Dendritic cell treated with granulocyte-macrophage colony-stimulating factor and Interleukin-4, amounts not matched to agents 40 ng/mL and 50 ng/mL, for 4 days (primary cell): ENCODE measurements at regions not wholly inside any gene's neighbourhood (a gene's known extent, or its start where the extent isn't known, plus 50 kb on each side); places are given as distances from the start of the nearest gene placed in this dataset.
"Not testable (repeated sequence)": the region's sequence is repeated elsewhere in the genome, so short reads cannot be mapped to it uniquely, and the experiment has no call there.

Experiments
- H3K27ac Mint-ChIP-seq: one replicate; pipeline ENCODE4 v1.8.0; 2022; ENCODE audit warnings: mild to moderate bottlenecking, mixed read lengths
- H3K27me3 Mint-ChIP-seq: one replicate; pipeline ENCODE4 v1.8.0; 2022; ENCODE audit warnings: mild to moderate bottlenecking, mixed read lengths
- H3K36me3 Mint-ChIP-seq: one replicate; pipeline ENCODE4 v1.8.0; 2022; ENCODE audit warnings: low read depth, mixed read lengths
- H3K4me1 Mint-ChIP-seq: one replicate; pipeline ENCODE4 v1.8.0; 2022; ENCODE audit warnings: low read depth, mixed read lengths
- H3K4me3 Mint-ChIP-seq: one replicate; pipeline ENCODE4 v1.8.0; 2022; ENCODE audit warnings: mild to moderate bottlenecking, moderate library complexity, mixed read lengths
- H3K9me3 Mint-ChIP-seq: one replicate; pipeline ENCODE4 v1.8.0; 2022; ENCODE audit warnings: mixed read lengths
- intact Hi-C: fragments of 100-400 bp; cut with micrococcal nuclease; formaldehyde crosslinking; loops from one replicate; pipeline ENCODE4 v1.15.0; 2022

DNA sequence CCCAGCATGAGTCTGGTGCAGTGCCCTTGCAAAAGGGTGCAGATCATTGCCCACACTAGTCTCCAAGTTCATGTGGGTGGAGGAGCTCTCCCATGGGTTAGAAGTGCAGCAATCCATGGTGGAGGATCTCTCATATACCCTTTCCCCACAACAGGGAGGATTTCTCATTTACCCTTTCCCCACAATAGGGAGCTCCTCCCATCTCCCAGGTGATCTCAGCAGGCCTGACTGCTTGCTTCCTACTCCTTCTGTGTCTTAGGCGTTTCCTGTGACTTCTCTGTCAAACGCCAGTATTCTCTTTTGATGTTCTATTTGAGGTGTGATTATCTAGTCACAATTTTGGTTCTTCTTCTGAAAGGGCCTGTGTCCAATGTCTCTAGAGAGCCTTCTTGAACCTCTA is 133.8 kb upstream of the RFX3 start:
- Mint-ChIP-seq H3K27me3 (no peaks in the 10 kb centered on the region), H3K36me3 (no peaks in the 10 kb centered on the region), H3K4me1 (no peaks in the 10 kb centered on the region), H3K4me3 (no peak overlapping the region), H3K9me3 (peaks cover 5% of the 10 kb centered on the region), H3K27ac (no peak overlapping the region)
- intact Hi-C loops = no loop called here

GRCh38 chr9:3658964-3659363 is 133.2 kb upstream of the RFX3 start:
- Mint-ChIP-seq H3K27ac (no peak overlapping the region), H3K36me3 (no peaks in the 10 kb centered on the region), H3K27me3 (no peaks in the 10 kb centered on the region), H3K4me1 (no peaks in the 10 kb centered on the region), H3K9me3 (peaks cover 5% of the 10 kb centered on the region), H3K4me3 (no peak overlapping the region)
- intact Hi-C loops = no loop called here

DNA sequence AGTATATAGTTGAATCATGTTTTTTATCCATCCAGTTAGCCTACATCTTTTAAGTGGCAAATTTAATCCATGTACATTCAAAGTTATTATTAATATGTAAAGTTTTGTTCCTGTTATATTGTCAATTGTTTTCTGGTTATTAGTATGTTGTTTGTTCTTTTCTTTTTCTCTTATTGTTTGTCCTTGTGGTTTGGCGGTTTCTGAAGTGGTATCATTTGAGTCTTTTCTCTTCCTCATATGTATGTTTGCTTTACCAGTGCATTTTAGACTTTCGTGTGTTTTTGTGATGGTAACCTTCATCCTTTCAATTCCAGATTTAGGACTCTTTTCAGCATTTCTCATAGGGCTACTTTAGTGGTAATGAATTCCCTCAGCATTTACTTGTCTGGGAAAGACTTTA is 130.4 kb upstream of the RFX3 start:
- H3K4me1 Mint-ChIP-seq = no peaks in the 10 kb centered on the region
- H3K27me3 Mint-ChIP-seq = no peaks in the 10 kb centered on the region
- H3K4me3 Mint-ChIP-seq = no peak overlapping the region
- no peaks in the 10 kb centered on the region for H3K36me3 Mint-ChIP-seq
- intact Hi-C loops = no loop called here
- peaks cover 5% of the 10 kb centered on the region for H3K9me3 Mint-ChIP-seq
- H3K27ac Mint-ChIP-seq = no peak overlapping the region

- Mint-ChIP-seq H3K36me3 (no peaks in the 10 kb centered on the region), H3K27me3 (no peaks in the 10 kb centered on the region), H3K4me1 (no peaks in the 10 kb centered on the region), H3K27ac (no peak overlapping the region), H3K4me3 (no peak overlapping the region), H3K9me3 (no peaks in the 10 kb centered on the region)
- intact Hi-C loops = no loop called here
These were observed 125.3 kb upstream of the RFX3 start for GRCh38 chr9:3650994-3651622.

DNA sequence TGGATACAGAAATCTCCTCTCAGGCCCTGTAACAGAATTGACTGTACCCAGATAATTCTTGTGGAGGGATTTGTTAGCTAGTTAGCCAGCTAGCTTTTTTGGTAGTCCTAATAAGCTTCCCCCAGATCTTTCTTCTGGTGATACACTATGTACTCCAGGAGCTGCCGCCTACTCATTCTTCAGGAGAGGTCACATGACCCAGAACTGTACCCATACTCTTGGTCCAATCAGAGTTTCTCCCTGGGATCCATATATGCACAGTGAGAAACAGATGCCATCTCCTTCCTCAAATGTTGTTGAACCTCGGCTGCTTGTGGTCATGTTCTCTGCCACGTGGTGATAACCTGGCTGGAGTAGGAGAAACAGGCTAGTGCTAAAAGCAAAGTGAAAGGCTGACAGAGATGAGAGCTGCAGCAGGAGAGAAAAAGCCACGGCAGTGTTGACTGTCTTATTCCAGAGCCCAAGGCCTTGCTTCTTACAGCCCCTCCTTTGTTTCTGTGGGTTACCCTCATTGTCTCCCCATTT is 123.0 kb upstream of the RFX3 start:
- no peaks in the 10 kb centered on the region for H3K27me3 Mint-ChIP-seq
- H3K4me3 Mint-ChIP-seq = no peak overlapping the region
- H3K27ac Mint-ChIP-seq = no peak overlapping the region
- no peaks in the 10 kb centered on the region for H3K36me3 Mint-ChIP-seq
- intact Hi-C loops = loop anchor here (10.0 kb wide), 1 partner anchor 184 kb away; no protein-coding TSS in a partner anchor
- H3K4me1 Mint-ChIP-seq = no peaks in the 10 kb centered on the region
- H3K9me3 Mint-ChIP-seq = no peaks in the 10 kb centered on the region

GRCh38 chr9:3648266-3648665 is 122.5 kb upstream of the RFX3 start:
- intact Hi-C loops = loop anchor here (10.0 kb wide), 1 partner anchor 183 kb away; no protein-coding TSS in a partner anchor
- Mint-ChIP-seq H3K4me1 (no peaks in the 10 kb centered on the region), H3K27ac (no peak overlapping the region), H3K9me3 (no peaks in the 10 kb centered on the region), H3K27me3 (no peaks in the 10 kb centered on the region), H3K36me3 (no peaks in the 10 kb centered on the region), H3K4me3 (no peak overlapping the region)

DNA sequence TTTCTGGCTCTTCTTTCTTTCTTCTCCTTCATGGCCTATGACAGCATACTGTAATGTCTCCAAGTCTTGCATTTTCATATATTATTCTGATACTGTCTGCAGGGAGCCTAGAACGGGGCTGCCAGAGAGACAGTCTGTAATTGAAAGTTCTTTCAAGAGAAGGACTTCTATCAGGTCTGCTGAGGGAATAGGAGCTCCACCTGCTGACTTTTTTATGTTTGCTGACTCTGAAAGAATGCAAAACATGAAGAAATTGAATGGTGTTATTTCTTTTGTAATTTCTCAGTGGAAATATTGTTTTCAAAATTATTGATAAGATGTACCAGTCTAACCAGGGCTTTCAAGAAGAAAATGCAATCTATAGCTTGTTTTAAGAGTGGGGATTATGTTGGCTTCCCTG is 121.9 kb upstream of the RFX3 start:
- Mint-ChIP-seq H3K27ac (no peak overlapping the region), H3K9me3 (no peaks in the 10 kb centered on the region), H3K36me3 (no peaks in the 10 kb centered on the region), H3K4me3 (no peak overlapping the region), H3K4me1 (no peaks in the 10 kb centered on the region), H3K27me3 (no peaks in the 10 kb centered on the region)
- intact Hi-C loops = loop anchor here (10.0 kb wide), 1 partner anchor 183 kb away; no protein-coding TSS in a partner anchor

DNA sequence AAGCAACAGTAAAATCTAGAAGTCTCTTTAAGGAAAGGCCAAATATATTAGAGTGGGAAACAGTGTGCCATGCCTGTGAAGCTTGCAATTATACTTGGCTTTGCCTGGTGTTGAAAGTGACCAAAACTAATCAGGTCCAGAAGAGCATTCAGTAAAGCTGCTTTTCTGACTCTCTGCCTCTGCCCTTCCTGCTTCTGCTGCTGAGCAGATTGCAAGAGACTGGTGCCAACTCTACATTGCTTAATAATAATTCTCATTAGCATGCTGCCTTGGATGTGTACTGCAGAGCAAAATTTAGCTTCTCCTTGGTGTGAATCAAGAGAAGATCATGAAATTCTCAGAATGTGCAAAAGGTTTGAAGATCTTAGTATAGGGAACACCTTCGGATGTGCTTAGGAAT is 120.4 kb upstream of the RFX3 start:
- Mint-ChIP-seq H3K27me3 (no peaks in the 10 kb centered on the region), H3K36me3 (no peaks in the 10 kb centered on the region), H3K4me3 (no peak overlapping the region), H3K4me1 (no peaks in the 10 kb centered on the region), H3K9me3 (no peaks in the 10 kb centered on the region), H3K27ac (no peak overlapping the region)
- intact Hi-C loops = loop anchor here (10.0 kb wide), 1 partner anchor 181 kb away; no protein-coding TSS in a partner anchor

DNA sequence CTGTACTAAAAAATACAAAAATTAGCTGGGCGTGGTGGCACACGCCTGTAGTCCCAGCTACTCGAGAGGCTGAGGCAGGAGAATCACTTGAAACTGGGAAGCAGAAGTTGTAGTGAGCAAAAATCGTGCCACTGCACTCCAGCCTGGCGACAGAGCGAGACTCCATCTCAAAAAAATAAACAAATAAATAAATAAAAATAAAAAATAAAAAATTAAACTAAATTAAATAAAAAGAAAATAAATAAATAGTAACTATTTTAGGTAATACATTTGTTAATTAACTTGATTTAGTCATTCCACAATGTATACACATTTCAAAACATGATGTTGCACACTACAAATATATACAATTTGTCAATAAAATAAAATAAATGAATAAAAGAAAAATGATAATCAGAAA is 116.3 kb upstream of the RFX3 start:
- not testable (repeated sequence) for H3K9me3 Mint-ChIP-seq, H3K4me1 Mint-ChIP-seq, H3K4me3 Mint-ChIP-seq, H3K27me3 Mint-ChIP-seq, H3K36me3 Mint-ChIP-seq, H3K27ac Mint-ChIP-seq
- intact Hi-C loops = loop anchor here (10.0 kb wide), 1 partner anchor 177 kb away; no protein-coding TSS in a partner anchor

GRCh38 chr9:3629495-3629894 is 103.7 kb upstream of the RFX3 start:
- Mint-ChIP-seq H3K27ac (no peak overlapping the region), H3K4me3 (no peak overlapping the region), H3K4me1 (no peaks in the 10 kb centered on the region), H3K36me3 (no peaks in the 10 kb centered on the region), H3K27me3 (no peaks in the 10 kb centered on the region), H3K9me3 (peaks cover 13% of the 10 kb centered on the region)
- intact Hi-C loops = no loop called here

GRCh38 chr9:3628239-3628638 is 102.4 kb upstream of the RFX3 start:
- peaks cover 13% of the 10 kb centered on the region for H3K9me3 Mint-ChIP-seq
- no peaks in the 10 kb centered on the region for H3K4me1 Mint-ChIP-seq
- H3K27ac Mint-ChIP-seq = no peak overlapping the region
- H3K27me3 Mint-ChIP-seq = no peaks in the 10 kb centered on the region
- intact Hi-C loops = no loop called here
- H3K36me3 Mint-ChIP-seq = no peaks in the 10 kb centered on the region
- H3K4me3 Mint-ChIP-seq = no peak overlapping the region

DNA sequence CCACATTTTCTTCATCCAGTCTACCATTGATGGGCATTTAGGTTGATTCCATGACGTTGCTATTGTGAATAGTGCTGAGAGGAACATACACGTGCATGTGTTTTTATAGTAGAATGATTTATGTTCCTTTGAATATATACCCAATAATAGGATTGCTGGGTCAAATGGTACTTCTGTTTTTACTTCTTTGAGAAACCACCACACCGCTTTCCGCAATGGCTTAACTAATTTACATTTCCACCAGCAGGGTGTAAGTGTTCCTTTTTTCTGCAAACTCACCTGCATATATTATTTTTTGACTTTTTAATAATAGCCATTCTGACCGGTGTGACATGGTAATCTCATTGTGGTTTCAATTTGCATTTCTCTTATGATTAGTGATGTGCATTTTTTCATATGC is 82.2 kb upstream of the RFX3 start:
- Mint-ChIP-seq H3K4me3 (no peak overlapping the region), H3K4me1 (no peaks in the 10 kb centered on the region), H3K27me3 (no peaks in the 10 kb centered on the region), H3K36me3 (no peaks in the 10 kb centered on the region), H3K9me3 (peaks cover 11% of the 10 kb centered on the region), H3K27ac (no peak overlapping the region)
- intact Hi-C loops = no loop called here

DNA sequence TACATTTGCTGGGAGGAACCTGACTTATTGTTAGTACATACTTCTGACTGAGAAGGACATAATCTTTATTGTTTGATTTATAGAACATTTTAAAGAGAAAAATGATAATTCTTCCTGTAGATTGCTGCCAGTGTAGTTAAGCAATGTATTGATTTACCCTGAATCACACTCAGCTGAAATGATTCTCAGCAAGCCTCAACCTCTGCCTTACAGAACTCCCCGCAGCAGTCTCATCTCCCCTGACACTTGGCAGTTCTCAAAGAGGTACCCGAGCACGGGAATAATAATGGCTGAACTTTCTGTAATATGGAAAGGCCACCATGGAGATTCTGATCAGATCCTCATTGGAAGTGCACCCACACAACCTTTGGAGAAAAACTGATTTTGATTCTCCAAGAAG is 74.9 kb upstream of the RFX3 start:
- intact Hi-C loops = no loop called here

DNA sequence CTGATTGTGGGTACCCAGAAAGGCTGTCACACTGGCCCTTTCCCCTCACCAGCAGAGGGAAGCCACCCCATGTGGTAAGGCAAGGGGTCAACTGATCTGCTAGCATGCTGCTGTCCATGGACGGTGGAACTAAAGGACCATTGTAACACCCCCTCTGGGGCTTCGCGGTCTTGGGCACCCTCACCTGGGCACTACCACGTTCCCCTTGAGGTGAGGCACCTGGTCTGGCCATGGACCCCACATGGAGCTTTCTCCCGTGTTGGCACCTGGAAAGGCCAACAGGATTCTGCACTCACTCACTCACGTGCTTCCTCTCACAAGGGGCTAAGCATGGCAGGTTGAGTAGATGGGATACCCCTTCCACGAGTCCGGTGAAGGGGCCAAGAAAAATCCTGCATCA is 72.0 kb upstream of the RFX3 start:
- Mint-ChIP-seq H3K9me3 (peaks cover 10% of the 10 kb centered on the region), H3K4me1 (no peaks in the 10 kb centered on the region), H3K36me3 (no peaks in the 10 kb centered on the region), H3K27ac (no peak overlapping the region), H3K27me3 (no peaks in the 10 kb centered on the region), H3K4me3 (no peak overlapping the region)
- intact Hi-C loops = no loop called here

More for the DNA sequence above, 74.9 kb upstream of the RFX3 start:
- no peaks in the 10 kb centered on the region for H3K4me1 Mint-ChIP-seq
- no peak overlapping the region for H3K27ac Mint-ChIP-seq
- H3K4me3 Mint-ChIP-seq = no peak overlapping the region
- H3K9me3 Mint-ChIP-seq = peaks cover 10% of the 10 kb centered on the region
- H3K36me3 Mint-ChIP-seq = no peaks in the 10 kb centered on the region
- H3K27me3 Mint-ChIP-seq = no peaks in the 10 kb centered on the region

DNA sequence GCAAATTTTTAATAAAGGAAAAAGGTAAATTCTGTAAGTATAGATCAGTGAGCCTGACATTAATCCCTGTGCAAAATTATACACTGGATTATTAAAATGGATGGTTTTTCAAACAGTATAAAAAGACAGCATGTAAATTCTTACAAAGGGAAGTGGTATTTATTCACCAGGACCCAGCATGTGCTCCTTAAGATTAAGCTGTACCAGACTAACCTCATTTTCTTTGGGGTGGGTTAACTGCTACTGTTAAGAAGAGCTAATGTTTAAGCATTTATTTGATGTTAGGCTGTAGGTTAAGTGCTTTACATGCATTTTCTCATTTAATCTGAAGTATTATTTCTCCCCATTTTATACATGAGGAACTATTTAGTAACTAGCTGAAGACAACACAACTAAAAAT is 60.3 kb upstream of the RFX3 start:
- Mint-ChIP-seq H3K27ac (no peak overlapping the region), H3K9me3 (peaks cover 48% of the 10 kb centered on the region), H3K4me3 (no peak overlapping the region), H3K36me3 (no peaks in the 10 kb centered on the region), H3K27me3 (no peaks in the 10 kb centered on the region), H3K4me1 (peaks cover 7% of the 10 kb centered on the region)
- intact Hi-C loops = no loop called here
